ENCODE measurements at regions not wholly inside any gene's neighbourhood (a gene's known extent, or its start where the extent isn't known, plus 50 kb on each side); places are given as distances from the start of the nearest gene placed in this dataset.

GRCh38 chr2:200119236-200119635 is 163.9 kb downstream of the MAIP1 start:
- TF ChIP-seq CTCF (IDR thresholded peaks at IDR 0.05 in 4 of 5, conservative IDR thresholded peaks at IDR 0.05 in 1 of 5) (no peak), POLR2A (IDR thresholded peaks at IDR 0.05) (no peak)
